Natural killer cell (primary cell): ENCODE measurements at regions not wholly inside any gene's neighbourhood (a gene's known extent, or its start where the extent isn't known, plus 50 kb on each side); places are given as distances from the start of the nearest gene placed in this dataset.

Experiments
- ATAC-seq, 3 donors: fragments of 150-1000 bp in 2 of 3; fragments of 200-7000 bp in 1 of 3; cut with Tn5 transposase; 1 replicate in 1 of 3; 2 replicates in 2 of 3; pipeline ENCODE4 v1.10.0; 2021; ENCODE audit warnings: mild to moderate bottlenecking in 2 of 3, moderate library complexity in 2 of 3
- DNase-seq, 2 donors: peaks; one replicate each; pipeline versions ENCODE4 v3.0.0 to v3.0.0-alpha.2; 2013 to 2021; ENCODE audit warnings: mixed read lengths in 1 of 2
- H3K27ac ChIP-seq: one replicate; pipeline ENCODE4 v1.5.1; 2013; ENCODE audit warnings: mild to moderate bottlenecking, low read length
- H3K27me3 ChIP-seq: one replicate; pipeline ENCODE4 v1.6.1; 2013; ENCODE audit warnings: low read length; ENCODE audit not compliant: control insufficient read depth, insufficient read depth
- H3K36me3 ChIP-seq: one replicate; pipeline ENCODE4 v1.6.1; 2013; ENCODE audit warnings: low read length; ENCODE audit not compliant: control insufficient read depth, insufficient read depth
- H3K4me1 ChIP-seq: one replicate; pipeline ENCODE4 v1.6.1; 2013; ENCODE audit warnings: low read length; ENCODE audit not compliant: control insufficient read depth, insufficient read depth
- H3K4me3 ChIP-seq: one replicate; pipeline ENCODE4 v1.5.1; 2013; ENCODE audit warnings: low read length
- H3K9me3 ChIP-seq: one replicate; pipeline ENCODE4 v1.6.1; 2013; ENCODE audit warnings: low read length; ENCODE audit not compliant: control insufficient read depth, insufficient read depth
- H3K27ac Mint-ChIP-seq, 2 donors: one replicate each; pipeline ENCODE4 v1.8.0; 2022; ENCODE audit warnings: mild to moderate bottlenecking in 2 of 2, mixed read lengths in 2 of 2, moderate library complexity in 1 of 2
- H3K27me3 Mint-ChIP-seq, 2 donors: one replicate each; pipeline ENCODE4 v1.8.0; 2022; ENCODE audit warnings: low read depth in 2 of 2, mixed read lengths in 2 of 2
- H3K36me3 Mint-ChIP-seq: one replicate; pipeline ENCODE4 v1.8.0; 2022; ENCODE audit warnings: mixed read lengths
- H3K4me1 Mint-ChIP-seq, 2 donors: one replicate each; pipeline ENCODE4 v1.8.0; 2022; ENCODE audit warnings: mixed read lengths in 2 of 2
- H3K4me3 Mint-ChIP-seq: one replicate; pipeline ENCODE4 v1.8.0; 2022; ENCODE audit warnings: mild to moderate bottlenecking, moderate library complexity, mixed read lengths
- H3K9me3 Mint-ChIP-seq, 2 donors: one replicate each; pipeline ENCODE4 v1.8.0; 2022; ENCODE audit warnings: mixed read lengths in 2 of 2
- CTCF ChIP-seq: fragments of 200-600 bp; IDR thresholded peaks from one replicate; pipeline ENCODE4 v1.8.0; 2022; ENCODE audit warnings: antibody characterized with exemption
- WGBS: methylation state at CpG from one replicate; pipeline ENCODE4 v1.1.7; 2013; ENCODE audit warnings: missing lambda C conversion rate; ENCODE audit not compliant: insufficient coverage; 5-methylcytosine and 5-hydroxymethylcytosine counted together
- intact Hi-C: fragments of 100-400 bp; cut with micrococcal nuclease; formaldehyde crosslinking; loops from one replicate; pipeline ENCODE4 v1.14.2; 2022

GRCh38 chr3:177354466-177354865, 157.2 kb upstream of the TBL1XR1 start:
- Mint-ChIP-seq H3K4me1 (peaks cover 27 to 39% of the 10 kb centered on the region in 2 donors), H3K9me3 (no peaks in the 10 kb centered on the region), H3K27ac (no peak overlapping the region), H3K4me3 (no peak overlapping the region), H3K27me3 (no peaks in the 10 kb centered on the region), H3K36me3 (no peaks in the 10 kb centered on the region)
- H3K27me3 ChIP-seq = no peaks in the 10 kb centered on the region
- 100% methylated on average over 2 of the region's 4 CpGs for WGBS
- no peak overlapping the region for H3K27ac ChIP-seq
- no peak for ATAC-seq
- H3K4me3 ChIP-seq = no peak overlapping the region
- H3K4me1 ChIP-seq = peaks cover 21% of the 10 kb centered on the region
- intact Hi-C loops = no loop called here
- H3K36me3 ChIP-seq = no peaks in the 10 kb centered on the region
- DNase-seq = no peak
- no peak for TF ChIP-seq CTCF
- no peaks in the 10 kb centered on the region for H3K9me3 ChIP-seq

GRCh38 chr3:177356113-177356512, 158.8 kb upstream of the TBL1XR1 start:
- Mint-ChIP-seq H3K4me1 (peaks cover 42 to 56% of the 10 kb centered on the region in 2 donors), H3K27ac (peak overlapping the region in 1 of 2 donors; percentile 96), H3K27me3 (no peaks in the 10 kb centered on the region), H3K9me3 (no peaks in the 10 kb centered on the region), H3K36me3 (no peaks in the 10 kb centered on the region), H3K4me3 (peak overlapping the region; percentile 4)
- Histone ChIP-seq H3K36me3 (no peaks in the 10 kb centered on the region), H3K9me3 (no peaks in the 10 kb centered on the region), H3K4me1 (peaks cover 35% of the 10 kb centered on the region), H3K4me3 (no peak overlapping the region), H3K27ac (no peak overlapping the region), H3K27me3 (no peaks in the 10 kb centered on the region)
- no peak for DNase-seq
- intact Hi-C loops = loop anchor here (5.0 kb wide), 2 partner anchors 181 to 209 kb away; no protein-coding TSS in a partner anchor
- WGBS = 93% methylated on average over 3 of the region's 3 CpGs
- no peak for TF ChIP-seq CTCF
- ATAC-seq = no peak

- no peak for DNase-seq
- H3K4me1 ChIP-seq = peaks cover 43% of the 10 kb centered on the region
- H3K36me3 ChIP-seq = no peaks in the 10 kb centered on the region
- intact Hi-C loops = loop anchor here (5.0 kb wide), 2 partner anchors 180 to 210 kb away; no protein-coding TSS in a partner anchor
- Mint-ChIP-seq H3K9me3 (no peaks in the 10 kb centered on the region), H3K36me3 (no peaks in the 10 kb centered on the region), H3K4me1 (peaks cover 43 to 63% of the 10 kb centered on the region in 2 donors), H3K4me3 (peak overlapping the region; percentile 10), H3K27ac (peak overlapping the region; percentile 96 to 98), H3K27me3 (no peaks in the 10 kb centered on the region)
- ATAC-seq = no peak
- no peak overlapping the region for H3K27ac ChIP-seq
- no peak overlapping the region for H3K4me3 ChIP-seq
- H3K9me3 ChIP-seq = no peaks in the 10 kb centered on the region
- no peaks in the 10 kb centered on the region for H3K27me3 ChIP-seq
- no peak for TF ChIP-seq CTCF
Observed at GRCh38 chr3:177356952-177357351, 159.7 kb upstream of the TBL1XR1 start.

- H3K36me3 ChIP-seq = no peaks in the 10 kb centered on the region
- no peaks in the 10 kb centered on the region for H3K27me3 Mint-ChIP-seq
- H3K36me3 Mint-ChIP-seq = no peaks in the 10 kb centered on the region
- peak overlapping the region; percentile 96 to 98 for H3K27ac Mint-ChIP-seq
- no peak for ATAC-seq
- no peak for TF ChIP-seq CTCF
- intact Hi-C loops = loop anchor here (1.0 to 5.0 kb wide), 3 partner anchors 19 to 210 kb away; no protein-coding TSS in a partner anchor
- 49% methylated on average over 5 of the region's 5 CpGs for WGBS
- H3K4me1 Mint-ChIP-seq = peaks cover 43 to 63% of the 10 kb centered on the region in 2 donors
- no peaks in the 10 kb centered on the region for H3K9me3 Mint-ChIP-seq
- H3K4me3 ChIP-seq = no peak overlapping the region
- no peaks in the 10 kb centered on the region for H3K9me3 ChIP-seq
- H3K27ac ChIP-seq = peak overlapping the region; percentile 77
- H3K4me1 ChIP-seq = peaks cover 43% of the 10 kb centered on the region
- H3K4me3 Mint-ChIP-seq = peak overlapping the region; percentile 95
- H3K27me3 ChIP-seq = no peaks in the 10 kb centered on the region
- DNase-seq = peak in 1 of 2 donors; percentile 23
Observed at GRCh38 chr3:177357352-177358090, 160.2 kb upstream of the TBL1XR1 start.
